Esophagus (tissue), 2 donors: ENCODE measurements at regions not wholly inside any gene's neighbourhood (a gene's known extent, or its start where the extent isn't known, plus 50 kb on each side); places are given as distances from the start of the nearest gene placed in this dataset.
"Not testable (repeated sequence)": the region's sequence is repeated elsewhere in the genome, so short reads cannot be mapped to it uniquely, and the experiment has no call there.

Experiments
- H3K27ac ChIP-seq, 2 donors: one replicate each; pipeline ENCODE4 v1.5.1; 2013; ENCODE audit warnings: low read depth in 2 of 2, mild to moderate bottlenecking in 2 of 2, inconsistent platforms in 1 of 2, low read length in 1 of 2, moderate library complexity in 1 of 2
- H3K27me3 ChIP-seq, 2 donors: one replicate each; pipeline ENCODE4 v1.6.1; 2013; ENCODE audit warnings: low read length in 2 of 2, control low read depth in 1 of 2, mild to moderate bottlenecking in 1 of 2; ENCODE audit not compliant: insufficient read depth in 2 of 2, control insufficient read depth in 1 of 2
- H3K36me3 ChIP-seq, 2 donors: one replicate each; pipeline ENCODE4 v1.6.1; 2013; ENCODE audit warnings: low read length in 1 of 2; ENCODE audit not compliant: control insufficient read depth in 2 of 2, insufficient read depth in 2 of 2
- H3K4me1 ChIP-seq, 2 donors: one replicate each; pipeline ENCODE4 v1.6.1; 2013; ENCODE audit warnings: low read length in 1 of 2; ENCODE audit not compliant: control insufficient read depth in 2 of 2, insufficient read depth in 2 of 2
- H3K4me3 ChIP-seq, 2 donors: one replicate each; pipeline ENCODE4 v1.5.1; 2013; ENCODE audit warnings: low read length in 2 of 2, mild to moderate bottlenecking in 2 of 2, low read depth in 1 of 2, moderate library complexity in 1 of 2
- H3K9me3 ChIP-seq, 2 donors: one replicate each; pipeline ENCODE4 v1.6.1; 2013; ENCODE audit warnings: mild to moderate bottlenecking in 2 of 2, low read depth in 1 of 2, low read length in 1 of 2, moderate library complexity in 1 of 2; ENCODE audit not compliant: control insufficient read depth in 2 of 2, insufficient read depth in 1 of 2
- WGBS, 2 donors: extraction: QIAGEN DNeasy Blood & Tissue Kit; methylation state at CpG; one replicate each; pipeline ENCODE4 v1.1.7; 2013; 5-methylcytosine and 5-hydroxymethylcytosine counted together
- donor health status: healthy with polysubstance abuse.
- donor health status: Bipolar disorder and iron deficiency.

DNA sequence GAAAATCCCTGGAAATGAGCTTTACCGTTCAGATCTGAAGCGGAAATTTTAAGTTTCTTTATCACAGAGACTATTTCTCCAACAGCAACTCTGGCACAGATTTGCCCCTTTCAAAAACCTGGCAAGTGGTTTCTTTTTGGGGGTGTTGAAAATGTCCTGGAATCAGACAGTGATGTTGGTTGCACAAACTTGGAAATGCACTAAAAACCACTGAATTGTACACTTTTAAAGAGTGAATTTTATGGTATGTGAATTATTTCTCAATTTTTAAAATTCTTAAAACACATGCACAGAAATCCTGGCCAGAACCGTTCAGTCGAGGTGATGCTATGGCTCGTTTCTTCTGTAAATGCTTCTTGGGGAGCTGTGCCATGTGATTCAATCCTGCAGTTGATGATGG lies 121.2 kb upstream of the RBPJ start:
- 66 to 74% methylated on average over 5 of the region's 5 CpGs for WGBS, 2 donors
- no peaks in the 10 kb centered on the region for H3K9me3 ChIP-seq
- peaks cover 0 to 3% of the 10 kb centered on the region in 2 donors for H3K27me3 ChIP-seq
- peaks cover 0 to 3% of the 10 kb centered on the region in 2 donors for H3K4me1 ChIP-seq
- H3K36me3 ChIP-seq, result no peaks in the 10 kb centered on the region
- H3K4me3 ChIP-seq, result no peak overlapping the region
- no peak overlapping the region for H3K27ac ChIP-seq

DNA sequence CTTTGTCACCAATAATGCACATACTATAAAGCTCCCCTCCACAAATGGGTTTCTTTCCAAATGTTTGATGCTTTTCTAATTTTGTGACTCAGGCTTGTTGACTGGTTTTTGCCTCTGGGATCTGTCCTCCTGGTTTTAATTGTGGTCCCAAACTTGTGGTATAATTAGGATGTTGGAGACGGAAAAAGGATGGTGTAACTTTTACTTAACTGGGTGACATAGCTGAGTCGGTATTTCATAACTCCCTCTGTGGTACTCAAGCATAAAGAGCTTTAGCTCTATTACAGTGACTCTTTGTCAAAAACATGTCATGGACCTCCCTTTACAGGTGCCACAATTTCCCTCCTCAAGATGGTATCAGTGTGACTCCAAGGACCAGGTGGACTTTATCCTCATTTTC lies 119.7 kb upstream of the RBPJ start:
- H3K27me3 ChIP-seq, result peaks cover 0 to 3% of the 10 kb centered on the region in 2 donors
- no peak overlapping the region for H3K4me3 ChIP-seq
- H3K36me3 ChIP-seq, result no peaks in the 10 kb centered on the region
- no peak overlapping the region for H3K27ac ChIP-seq
- no peaks in the 10 kb centered on the region for H3K9me3 ChIP-seq
- H3K4me1 ChIP-seq, result peaks cover 0 to 3% of the 10 kb centered on the region in 2 donors
- 80 to 88% methylated on average over 2 of the region's 2 CpGs for WGBS, 2 donors

DNA sequence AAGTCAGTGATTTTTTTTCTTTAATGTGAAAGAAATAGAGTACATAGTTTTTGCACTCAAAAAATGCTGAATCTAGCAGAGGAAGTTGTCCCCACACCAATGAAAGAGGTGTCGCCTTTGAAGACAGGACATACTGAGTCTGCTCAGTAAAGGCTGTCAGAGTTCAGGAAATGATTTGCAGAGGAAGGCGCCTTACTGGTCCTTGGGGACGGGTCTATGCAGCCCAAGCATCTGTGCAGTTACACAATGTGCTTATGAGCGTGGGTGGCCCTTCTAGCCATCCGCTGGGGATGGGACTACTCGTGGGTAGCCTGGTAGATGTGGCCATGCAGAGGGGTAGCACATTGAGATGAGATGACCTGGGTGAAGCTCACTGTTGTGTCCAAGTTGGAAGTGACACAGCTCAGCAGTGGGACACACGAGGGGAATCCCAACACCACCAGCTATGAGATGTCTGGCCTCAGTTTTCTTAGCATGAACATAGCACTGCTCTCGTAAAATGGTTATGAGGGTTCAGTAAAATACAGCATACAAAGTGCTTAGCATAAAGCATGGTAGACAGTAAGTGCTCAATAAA lies 116.5 kb upstream of the RBPJ start:
- Histone ChIP-seq H3K9me3 (no peaks in the 10 kb centered on the region), H3K4me3 (no peak overlapping the region), H3K27ac (peak overlapping the region in 1 of 2 donors; percentile 7), H3K27me3 (peaks cover 0 to 3% of the 10 kb centered on the region in 2 donors), H3K36me3 (no peaks in the 10 kb centered on the region), H3K4me1 (peaks cover 0 to 3% of the 10 kb centered on the region in 2 donors)
- WGBS, 2 donors, result 79 to 84% methylated on average over 8 of the region's 8 CpGs

DNA sequence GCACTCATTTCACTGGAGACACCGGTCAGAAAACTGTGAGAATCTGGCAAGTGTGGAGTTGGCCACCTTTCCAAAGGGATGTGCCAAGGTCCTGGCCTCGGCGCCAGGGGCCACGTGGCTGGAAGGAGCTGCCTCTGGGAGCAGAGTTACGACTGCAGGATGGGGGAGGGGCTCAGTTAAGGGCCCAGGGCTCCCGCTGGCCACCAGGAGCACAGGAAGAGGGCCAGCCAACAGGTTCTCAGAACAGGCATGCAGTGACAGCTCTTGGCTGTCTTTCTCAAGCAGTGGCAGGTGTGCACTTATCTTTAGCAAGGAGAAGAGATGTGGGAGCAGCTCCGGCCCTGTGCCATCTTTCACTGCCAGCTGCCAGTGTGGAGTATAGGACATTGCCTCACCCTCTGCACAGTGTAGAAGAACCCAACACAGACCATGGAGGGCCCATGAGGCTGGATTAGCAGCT lies 115.9 kb upstream of the RBPJ start:
- Histone ChIP-seq H3K4me1 (peaks cover 0 to 3% of the 10 kb centered on the region in 2 donors), H3K4me3 (no peak overlapping the region), H3K27ac (no peak overlapping the region), H3K36me3 (no peaks in the 10 kb centered on the region), H3K9me3 (no peaks in the 10 kb centered on the region), H3K27me3 (peaks cover 0 to 3% of the 10 kb centered on the region in 2 donors)
- 28 to 29% methylated on average over 7 of the region's 7 CpGs for WGBS, 2 donors

DNA sequence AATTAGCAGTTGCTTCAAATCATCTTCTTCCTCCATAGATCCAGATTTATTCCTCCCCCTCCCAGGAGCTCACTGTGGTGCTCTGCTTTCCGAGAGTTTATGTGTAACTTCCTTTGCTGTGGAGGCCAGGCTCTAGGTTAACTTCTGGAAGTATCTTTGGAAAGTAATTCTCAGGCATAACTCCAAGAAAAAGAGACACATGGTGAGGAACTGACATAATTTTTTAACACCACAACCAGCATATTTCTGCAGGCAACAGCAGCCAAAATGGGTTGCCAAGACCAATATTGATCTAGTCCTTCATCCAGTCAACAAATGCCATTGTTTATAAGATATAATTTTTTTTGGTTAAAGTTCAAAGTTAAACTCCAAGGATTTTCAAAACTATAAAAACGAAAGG lies 114.5 kb upstream of the RBPJ start:
- Histone ChIP-seq H3K4me1 (peaks cover 0 to 3% of the 10 kb centered on the region in 2 donors), H3K27ac (no peak overlapping the region)
- WGBS, 2 donors, result 17 to 26% methylated on average over 2 of the region's 2 CpGs

DNA sequence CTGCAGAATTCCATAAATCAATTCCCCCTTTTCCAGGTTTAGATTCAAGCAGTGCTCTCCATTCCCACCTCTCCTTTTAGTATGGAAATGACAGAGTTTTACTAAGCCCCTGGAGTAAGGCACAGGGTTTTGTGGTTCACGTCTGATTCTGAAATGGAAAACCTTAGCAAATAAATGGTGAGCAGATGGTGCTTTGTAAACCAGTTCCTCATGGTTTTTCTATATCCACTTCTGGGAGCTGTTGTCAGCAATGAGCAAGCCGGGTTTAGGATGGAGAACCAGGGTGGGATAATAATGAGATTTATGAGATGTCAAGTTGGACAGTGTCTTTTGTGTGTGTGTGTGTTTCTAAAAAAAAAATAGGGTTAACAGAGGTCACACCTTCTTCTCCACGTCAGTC lies 113.8 kb upstream of the RBPJ start:
- Histone ChIP-seq H3K27ac (no peak overlapping the region), H3K4me3 (no peak overlapping the region), H3K9me3 (no peaks in the 10 kb centered on the region), H3K36me3 (no peaks in the 10 kb centered on the region), H3K27me3 (no peaks in the 10 kb centered on the region), H3K4me1 (peaks cover 0 to 3% of the 10 kb centered on the region in 2 donors)
- 28 to 31% methylated on average over 3 of the region's 3 CpGs for WGBS, 2 donors

More for the DNA sequence above, 114.5 kb upstream of the RBPJ start:
- Histone ChIP-seq H3K4me3 (no peak overlapping the region), H3K36me3 (no peaks in the 10 kb centered on the region), H3K9me3 (no peaks in the 10 kb centered on the region), H3K27me3 (peaks cover 0 to 3% of the 10 kb centered on the region in 2 donors)

DNA sequence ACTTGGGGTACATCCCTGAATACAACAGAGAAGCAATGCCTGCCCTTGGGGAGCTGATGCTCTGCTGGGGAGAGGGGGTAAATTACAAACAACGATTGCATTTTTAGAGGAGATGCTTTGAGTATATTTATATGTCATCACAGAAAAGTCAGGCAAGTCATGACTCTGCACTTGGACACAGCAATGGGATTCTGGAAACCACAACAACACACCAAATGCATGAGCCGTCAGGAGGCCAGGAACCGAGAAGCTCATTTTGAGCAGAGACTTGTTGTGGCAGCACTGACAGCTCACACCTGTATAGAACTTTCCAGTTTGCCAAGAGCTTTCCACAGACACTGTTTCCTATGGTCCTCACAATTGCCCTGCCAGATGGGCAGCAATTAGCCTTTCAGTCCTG lies 113.2 kb upstream of the RBPJ start:
- 39 to 61% methylated on average over 3 of the region's 3 CpGs for WGBS, 2 donors
- peaks cover 0 to 3% of the 10 kb centered on the region in 2 donors for H3K4me1 ChIP-seq

DNA sequence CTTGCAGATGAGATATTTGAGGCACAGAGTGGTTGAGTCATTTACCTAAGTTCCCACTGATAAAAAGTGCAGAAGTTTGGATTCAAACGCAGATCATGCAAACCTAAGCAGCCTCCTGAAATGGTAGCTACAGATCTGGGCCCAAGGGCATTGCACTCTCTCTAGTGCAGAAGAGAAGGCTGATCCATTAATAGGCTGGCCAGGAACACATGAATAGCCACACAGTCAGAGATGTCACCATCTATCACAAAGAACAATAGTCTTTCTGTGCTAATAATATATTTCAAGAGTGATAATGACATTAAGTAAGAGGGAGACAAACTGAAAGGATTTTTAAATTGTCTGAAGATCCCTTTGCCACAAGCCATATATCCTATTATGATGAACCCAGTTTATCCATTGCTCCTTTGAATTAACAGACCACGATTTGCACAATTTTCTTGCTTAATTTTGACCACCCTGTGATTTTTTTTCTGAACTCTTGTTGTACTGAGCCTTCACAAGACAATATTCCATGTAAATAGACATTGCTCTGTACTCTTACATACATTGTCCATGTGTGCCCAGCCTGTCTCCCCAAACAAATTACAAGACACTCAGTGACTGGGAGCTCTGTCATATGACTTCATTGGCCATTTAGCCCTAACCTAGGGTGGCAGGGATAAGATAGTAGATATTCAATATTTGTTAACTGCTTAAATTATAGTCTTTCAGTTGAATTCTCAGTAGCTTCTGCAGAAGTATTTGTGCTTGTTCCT lies 112.4 kb upstream of the RBPJ start:
- Histone ChIP-seq H3K4me3 (no peak overlapping the region), H3K36me3 (no peaks in the 10 kb centered on the region), H3K4me1 (peaks cover 0 to 3% of the 10 kb centered on the region in 2 donors), H3K27ac (no peak overlapping the region), H3K9me3 (no peaks in the 10 kb centered on the region), H3K27me3 (no peaks in the 10 kb centered on the region)
- WGBS, 2 donors, result 50 to 65% methylated on average over 2 of the region's 2 CpGs

More for the DNA sequence above, 113.2 kb upstream of the RBPJ start:
- Histone ChIP-seq H3K27me3 (no peaks in the 10 kb centered on the region), H3K27ac (no peak overlapping the region), H3K4me3 (no peak overlapping the region), H3K9me3 (no peaks in the 10 kb centered on the region), H3K36me3 (no peaks in the 10 kb centered on the region)

DNA sequence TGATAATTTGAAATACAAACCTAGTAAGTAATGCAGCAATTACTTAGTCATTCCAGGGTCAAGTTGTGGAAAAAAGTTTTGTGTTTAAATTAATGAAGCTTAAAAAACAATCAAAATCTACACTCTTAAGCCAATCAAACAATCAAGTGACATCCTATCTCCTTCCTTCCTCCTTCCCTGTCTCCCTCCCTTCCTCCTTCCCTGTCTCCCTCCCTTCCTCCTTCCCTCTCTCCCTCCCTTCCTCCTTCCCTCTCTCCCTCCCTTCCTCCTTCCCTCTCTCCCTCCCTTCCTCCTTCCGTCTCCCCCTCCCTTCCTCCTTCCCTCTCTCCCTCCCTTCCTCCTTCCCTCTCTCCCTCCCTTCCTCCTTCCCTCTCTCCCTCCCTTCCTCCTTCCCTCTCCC lies 111.4 kb upstream of the RBPJ start:
- H3K36me3 ChIP-seq, H3K27me3 ChIP-seq, H3K4me1 ChIP-seq, H3K9me3 ChIP-seq, H3K4me3 ChIP-seq, H3K27ac ChIP-seq: not testable (repeated sequence)
- WGBS, 2 donors, result 84 to 93% methylated on average over 1 of the region's 1 CpG

DNA sequence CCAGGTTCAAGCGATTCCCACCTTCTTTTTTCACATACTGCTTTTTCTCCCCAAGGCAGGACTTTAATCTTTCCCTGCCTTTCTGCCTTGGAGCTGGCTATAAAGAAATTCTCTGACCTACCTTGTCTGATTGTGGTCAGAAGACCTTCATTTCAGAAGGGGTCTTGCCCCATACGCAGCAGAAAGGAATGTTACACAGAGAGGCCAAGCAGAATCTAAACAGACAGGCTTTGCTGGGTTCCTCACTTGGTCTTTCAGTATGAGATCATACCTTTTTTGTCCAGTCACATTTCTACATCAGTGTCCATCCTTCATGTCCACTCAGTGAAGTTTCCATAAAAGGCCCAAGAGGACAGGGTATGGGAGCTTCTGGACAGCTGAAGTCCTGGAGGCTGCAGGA lies 108.3 kb upstream of the RBPJ start:
- Histone ChIP-seq H3K27me3 (no peaks in the 10 kb centered on the region), H3K36me3 (no peaks in the 10 kb centered on the region), H3K4me1 (no peaks in the 10 kb centered on the region), H3K9me3 (no peaks in the 10 kb centered on the region), H3K27ac (no peak overlapping the region), H3K4me3 (no peak overlapping the region)
- 91 to 95% methylated on average over 2 of the region's 2 CpGs for WGBS, 2 donors
